Esophagus squamous epithelium (tissue), 4 donors: ENCODE measurements at regions not wholly inside any gene's neighbourhood (a gene's known extent, or its start where the extent isn't known, plus 50 kb on each side); places are given as distances from the start of the nearest gene placed in this dataset.

ENCODE experiments used
- POLR2A ChIP-seq, 4 donors: fragments of 450-650 bp; IDR thresholded peaks; one replicate each; pipeline ENCODE4 v1.6.1; 2017; ENCODE audit warnings: antibody characterized with exemption in 4 of 4, mild to moderate bottlenecking in 4 of 4, moderate library complexity in 3 of 4
- TF ChIP-seq, protein P1 (sequence below), 6 experiments: fragments of 450-650 bp in 4 of 6; fragments of 200-600 bp in 2 of 6; sonication (generic) in 2 of 6; IDR thresholded peaks; one replicate each; pipeline ENCODE4 v1.5.1; 2016 to 2019; ENCODE audit warnings: antibody characterized with exemption in 6 of 6, mild to moderate bottlenecking in 4 of 6, moderate library complexity in 4 of 6

DNA sequence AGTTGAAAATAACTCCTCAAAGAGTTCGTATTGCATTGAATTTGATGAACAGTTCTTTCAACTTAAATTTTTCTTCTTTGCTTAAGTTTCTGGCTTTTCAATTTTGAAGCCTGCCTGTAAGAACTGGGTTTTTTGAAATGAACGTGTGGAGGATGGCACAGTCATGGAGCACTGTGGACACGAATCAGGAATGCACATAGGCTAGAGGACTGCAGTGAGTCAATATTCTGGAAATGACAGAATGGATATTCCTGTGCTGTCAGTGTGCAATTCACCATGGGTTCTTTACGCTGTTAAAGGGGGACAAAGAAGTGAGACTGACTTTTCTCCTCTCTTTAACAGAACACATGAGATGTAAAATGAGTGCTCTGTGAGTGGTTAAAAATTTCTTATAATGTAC lies 368.0 kb upstream of the AGA start:
- TF ChIP-seq, protein P1, sequence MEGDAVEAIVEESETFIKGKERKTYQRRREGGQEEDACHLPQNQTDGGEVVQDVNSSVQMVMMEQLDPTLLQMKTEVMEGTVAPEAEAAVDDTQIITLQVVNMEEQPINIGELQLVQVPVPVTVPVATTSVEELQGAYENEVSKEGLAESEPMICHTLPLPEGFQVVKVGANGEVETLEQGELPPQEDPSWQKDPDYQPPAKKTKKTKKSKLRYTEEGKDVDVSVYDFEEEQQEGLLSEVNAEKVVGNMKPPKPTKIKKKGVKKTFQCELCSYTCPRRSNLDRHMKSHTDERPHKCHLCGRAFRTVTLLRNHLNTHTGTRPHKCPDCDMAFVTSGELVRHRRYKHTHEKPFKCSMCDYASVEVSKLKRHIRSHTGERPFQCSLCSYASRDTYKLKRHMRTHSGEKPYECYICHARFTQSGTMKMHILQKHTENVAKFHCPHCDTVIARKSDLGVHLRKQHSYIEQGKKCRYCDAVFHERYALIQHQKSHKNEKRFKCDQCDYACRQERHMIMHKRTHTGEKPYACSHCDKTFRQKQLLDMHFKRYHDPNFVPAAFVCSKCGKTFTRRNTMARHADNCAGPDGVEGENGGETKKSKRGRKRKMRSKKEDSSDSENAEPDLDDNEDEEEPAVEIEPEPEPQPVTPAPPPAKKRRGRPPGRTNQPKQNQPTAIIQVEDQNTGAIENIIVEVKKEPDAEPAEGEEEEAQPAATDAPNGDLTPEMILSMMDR (IDR thresholded peaks at IDR 0.05), result no peak
- TF ChIP-seq POLR2A (IDR thresholded peaks at IDR 0.05), result no peak
